CD4-positive, alpha-beta T cell (primary cell): ENCODE measurements at regions not wholly inside any gene's neighbourhood (a gene's known extent, or its start where the extent isn't known, plus 50 kb on each side); places are given as distances from the start of the nearest gene placed in this dataset.

ENCODE experiments used
- ATAC-seq: fragments of 200-7000 bp; cut with Tn5 transposase; one replicate; pipeline ENCODE4 v1.10.0; 2022; ENCODE audit warnings: mild to moderate bottlenecking; ENCODE audit not compliant: poor library complexity
- CTCF ChIA-PET: fragments of 350-600 bp; sonication (Branson Sonifier 250); formaldehyde crosslinking; loops from one replicate; lab custom pipeline; 2021; ENCODE audit warnings: antibody characterized with exemption, inconsistent platforms; lab: Charles Lee
- POLR2A ChIA-PET: fragments of 350-600 bp; sonication (Branson Sonifier 250); formaldehyde crosslinking; loops from one replicate; lab custom pipeline; 2021; ENCODE audit warnings: antibody characterized with exemption, inconsistent platforms; lab: Charles Lee
- DNase-seq, 14 experiments: peaks; one replicate each; pipeline ENCODE4 v3.0.0-alpha.2; 2013 to 2020; ENCODE audit warnings: mixed read lengths in 2 of 14
- H3K27ac ChIP-seq, 2 donors: one replicate each; pipeline versions ENCODE4 v1.5.1 to v1.7.0; 2013; ENCODE audit warnings: low read length in 2 of 2, low read depth in 1 of 2, mild to moderate bottlenecking in 1 of 2
- H3K27me3 ChIP-seq, 2 experiments: 1 replicate in 1 of 2; 2 replicates in 1 of 2; pipeline versions ENCODE4 v1.6.1 to v1.7.0; 2013; ENCODE audit warnings: low read length in 2 of 2, control low read depth in 1 of 2, mild to moderate bottlenecking in 1 of 2, moderate library complexity in 1 of 2; ENCODE audit not compliant: insufficient read depth in 2 of 2, control insufficient read depth in 1 of 2
- H3K36me3 ChIP-seq: one replicate; pipeline ENCODE4 v1.6.1; 2013; ENCODE audit warnings: low read length, control low read depth; ENCODE audit not compliant: insufficient read depth
- H3K4me1 ChIP-seq: one replicate; pipeline ENCODE4 v1.6.1; 2013; ENCODE audit warnings: low read length, control low read depth; ENCODE audit not compliant: insufficient read depth
- H3K4me3 ChIP-seq: one replicate; pipeline ENCODE4 v1.5.1; 2013; ENCODE audit warnings: mild to moderate bottlenecking, low read length, moderate library complexity
- H3K9me3 ChIP-seq, 2 experiments: 1 replicate in 1 of 2; 2 replicates in 1 of 2; pipeline versions ENCODE4 v1.6.1 to v1.7.0; 2013; ENCODE audit warnings: low read length in 2 of 2, mild to moderate bottlenecking in 2 of 2, control low read depth in 1 of 2, moderate library complexity in 1 of 2; ENCODE audit not compliant: control insufficient read depth in 1 of 2, insufficient read depth in 1 of 2
- H3K27ac Mint-ChIP-seq: one replicate; pipeline ENCODE4 v1.8.0; 2020; ENCODE audit warnings: mixed read lengths
- H3K27me3 Mint-ChIP-seq: one replicate; pipeline ENCODE4 v1.8.0; 2021; ENCODE audit warnings: mixed read lengths
- H3K36me3 Mint-ChIP-seq: one replicate; pipeline ENCODE4 v1.8.0; 2021; ENCODE audit warnings: low read depth, mixed read lengths
- H3K4me1 Mint-ChIP-seq: one replicate; pipeline ENCODE4 v1.8.0; 2021; ENCODE audit warnings: low read depth, mixed read lengths
- H3K4me3 Mint-ChIP-seq: one replicate; pipeline ENCODE4 v1.8.0; 2020; ENCODE audit warnings: mild to moderate bottlenecking, mixed read lengths
- H3K9me3 Mint-ChIP-seq: one replicate; pipeline ENCODE4 v1.8.0; 2020; ENCODE audit warnings: mixed read lengths
- CTCF ChIP-seq: fragments of 200-600 bp; IDR thresholded peaks from one replicate; pipeline ENCODE4 v1.8.0; 2022; ENCODE audit warnings: antibody characterized with exemption, mild to moderate bottlenecking
- intact Hi-C, 2 experiments: fragments of 100-400 bp; cut with DNase I in 1 of 2; cut with micrococcal nuclease in 1 of 2; formaldehyde crosslinking; loops; one replicate each; pipeline versions ENCODE4 v1.15.1 to v1.9.0; 2023 to 2025; cut with DNase I, micrococcal nuclease

GRCh38 chr16:11481987-11482386, 104.7 kb downstream of the LITAF start:
- H3K4me1 ChIP-seq = no peaks in the 10 kb centered on the region
- no peak for ATAC-seq
- no peaks in the 10 kb centered on the region for H3K4me1 Mint-ChIP-seq
- peaks cover 15 to 22% of the 10 kb centered on the region in 2 experiments for H3K9me3 ChIP-seq
- H3K4me3 ChIP-seq = no peak overlapping the region
- no peak overlapping the region for H3K27ac Mint-ChIP-seq
- no peaks in the 10 kb centered on the region for H3K27me3 ChIP-seq
- no peak for TF ChIP-seq CTCF
- POLR2A ChIA-PET = no interaction called here
- H3K9me3 Mint-ChIP-seq = peaks cover 22% of the 10 kb centered on the region
- H3K4me3 Mint-ChIP-seq = no peak overlapping the region
- intact Hi-C loops = no loop called here
- no peak overlapping the region for H3K27ac ChIP-seq
- H3K27me3 Mint-ChIP-seq = no peaks in the 10 kb centered on the region
- DNase-seq = no peak
- H3K36me3 Mint-ChIP-seq = peaks cover 51% of the 10 kb centered on the region
- no peaks in the 10 kb centered on the region for H3K36me3 ChIP-seq
- CTCF ChIA-PET = interaction anchor here (0.6 kb wide), 1 partner anchor 470 kb away, joined by 3 read pairs; no protein-coding TSS in a partner anchor

GRCh38 chr16:11482946-11483748, 103.6 kb downstream of the LITAF start:
- TF ChIP-seq CTCF = no peak
- peaks cover 22% of the 10 kb centered on the region for H3K9me3 Mint-ChIP-seq
- H3K27me3 Mint-ChIP-seq = no peaks in the 10 kb centered on the region
- no peaks in the 10 kb centered on the region for H3K27me3 ChIP-seq
- intact Hi-C loops = no loop called here
- no peak overlapping the region for H3K27ac ChIP-seq
- ChIA-PET CTCF (interaction anchor here (0.6 kb wide), 1 partner anchor 471 kb away, joined by 3 read pairs; no protein-coding TSS in a partner anchor), POLR2A (no interaction called here)
- no peak overlapping the region for H3K4me3 Mint-ChIP-seq
- DNase-seq = no peak
- peaks cover 51% of the 10 kb centered on the region for H3K36me3 Mint-ChIP-seq
- H3K36me3 ChIP-seq = no peaks in the 10 kb centered on the region
- H3K4me1 ChIP-seq = no peaks in the 10 kb centered on the region
- peaks cover 15 to 22% of the 10 kb centered on the region in 2 experiments for H3K9me3 ChIP-seq
- no peaks in the 10 kb centered on the region for H3K4me1 Mint-ChIP-seq
- no peak overlapping the region for H3K27ac Mint-ChIP-seq
- no peak for ATAC-seq
- no peak overlapping the region for H3K4me3 ChIP-seq

GRCh38 chr16:11484691-11485258, 101.9 kb downstream of the LITAF start:
- Histone ChIP-seq H3K36me3 (no peaks in the 10 kb centered on the region), H3K4me3 (no peak overlapping the region), H3K27me3 (no peaks in the 10 kb centered on the region), H3K27ac (no peak overlapping the region), H3K4me1 (no peaks in the 10 kb centered on the region), H3K9me3 (peaks cover 15 to 22% of the 10 kb centered on the region in 2 experiments)
- ChIA-PET POLR2A (no interaction called here), CTCF (no interaction called here)
- DNase-seq (no peak), ATAC-seq (no peak)
- intact Hi-C loops = no loop called here
- Mint-ChIP-seq H3K36me3 (peaks cover 51% of the 10 kb centered on the region), H3K4me1 (no peaks in the 10 kb centered on the region), H3K27me3 (no peaks in the 10 kb centered on the region), H3K27ac (no peak overlapping the region), H3K4me3 (no peak overlapping the region), H3K9me3 (peaks cover 22% of the 10 kb centered on the region)
- no peak for TF ChIP-seq CTCF
